Ovary (tissue), 7 donors: ENCODE measurements at regions not wholly inside any gene's neighbourhood (a gene's known extent, or its start where the extent isn't known, plus 50 kb on each side); places are given as distances from the start of the nearest gene placed in this dataset.

Source experiments
- DNase-seq, 5 donors: peaks; one replicate each; pipeline ENCODE4 v3.0.0-alpha.2; 2019 to 2020
- H3K27ac ChIP-seq, 2 donors: fragments of 200-600 bp; one replicate each; pipeline versions ENCODE4 v1.5.1 to v1.8.0; 2019 to 2022
- H3K27me3 ChIP-seq: fragments of 200-600 bp; one replicate; pipeline ENCODE4 v1.8.0; 2022
- H3K36me3 ChIP-seq: fragments of 200-600 bp; sonication (generic); one replicate; pipeline ENCODE4 v1.5.1; 2019
- H3K4me1 ChIP-seq: one replicate; pipeline ENCODE4 v1.8.1; 2013; ENCODE audit warnings: mild to moderate bottlenecking, moderate library complexity; ENCODE audit not compliant: insufficient read depth
- H3K4me3 ChIP-seq: fragments of 200-600 bp; sonication (generic); one replicate; pipeline ENCODE4 v1.5.1; 2017
- H3K9me3 ChIP-seq, 2 donors: fragments of 200-600 bp in 1 of 2; sonication (generic) in 1 of 2; one replicate each; pipeline versions ENCODE4 v1.5.1 to v1.8.1; 2013 to 2019; ENCODE audit warnings: mild to moderate bottlenecking in 1 of 2, moderate library complexity in 1 of 2
- CTCF ChIP-seq, 3 donors: fragments of 450-650 bp in 2 of 3; fragments of 200-600 bp in 1 of 3; IDR thresholded peaks; one replicate each; pipeline versions ENCODE4 v1.5.1 to v1.8.0; 2016 to 2022; ENCODE audit warnings: antibody characterized with exemption in 3 of 3, mild to moderate bottlenecking in 1 of 3
- EP300 ChIP-seq: sonication (generic); formaldehyde crosslinking; IDR thresholded peaks from one replicate; pipeline ENCODE4 v1.6.1; 2017; ENCODE audit warnings: antibody characterized with exemption
- POLR2A ChIP-seq: fragments of 450-650 bp; IDR thresholded peaks from one replicate; pipeline ENCODE4 v1.6.1; 2017; ENCODE audit warnings: antibody characterized with exemption, mild to moderate bottlenecking, moderate library complexity
- WGBS, 3 donors: extraction: QIAGEN DNeasy Blood & Tissue Kit in 1 of 3; methylation state at CpG; one replicate each; pipeline versions ENCODE4 v1.1.5 to v1.1.7; 2013 to 2017; 5-methylcytosine and 5-hydroxymethylcytosine counted together
- intact Hi-C, 4 donors: fragments of 100-400 bp; cut with DNase I; formaldehyde crosslinking; loops; one replicate each; pipeline versions ENCODE4 v1.11.0 to v1.15.1; 2022 to 2023
- donor health status: DM: no; HTN: no; CAD: no; lungs with moderate emphysema.
- donor health status: DM: no; HTN: no; CAD: no.
- donor health status: Bipolar disorder and iron deficiency.
- donor health status: DM: no; HTN: no; CAD: no.
- donor health status: DM: yes; HTN: yes; CAD: no.

- H3K27me3 ChIP-seq: no peaks in the 10 kb centered on the region
- no peaks in the 10 kb centered on the region for H3K4me1 ChIP-seq
- no peak for DNase-seq
- H3K27ac ChIP-seq: no peak overlapping the region
- H3K9me3 ChIP-seq: no peaks in the 10 kb centered on the region
- intact Hi-C loops: no loop called here
- no peak for TF ChIP-seq CTCF (IDR thresholded peaks at IDR 0.05)
- TF ChIP-seq EP300: no peak
- no peak for TF ChIP-seq POLR2A
- no peaks in the 10 kb centered on the region for H3K36me3 ChIP-seq
- H3K4me3 ChIP-seq: no peak overlapping the region
Observed at GRCh38 chr2:193966590-193966989, 1690.4 kb upstream of the SLC39A10 start.

- no peak for TF ChIP-seq CTCF (IDR thresholded peaks at IDR 0.05)
- TF ChIP-seq POLR2A: no peak
- no peak for TF ChIP-seq EP300
- Histone ChIP-seq H3K27me3 (no peaks in the 10 kb centered on the region), H3K9me3 (no peaks in the 10 kb centered on the region), H3K4me3 (no peak overlapping the region), H3K4me1 (no peaks in the 10 kb centered on the region), H3K27ac (no peak overlapping the region), H3K36me3 (no peaks in the 10 kb centered on the region)
- WGBS, 3 donors: 73 to 77% (median 75%) methylated on average over 4 of the region's 4 CpGs
- intact Hi-C loops: no loop called here
- no peak for DNase-seq
Observed at GRCh38 chr2:193965263-193965662, 1691.8 kb upstream of the SLC39A10 start.

GRCh38 chr2:193963472-193964119 lies 1693.4 kb upstream of the SLC39A10 start:
- no peak overlapping the region for H3K27ac ChIP-seq
- no peaks in the 10 kb centered on the region for H3K27me3 ChIP-seq
- no peaks in the 10 kb centered on the region for H3K9me3 ChIP-seq
- no peaks in the 10 kb centered on the region for H3K36me3 ChIP-seq
- H3K4me1 ChIP-seq: no peaks in the 10 kb centered on the region
- 41 to 51% (median 45%) methylated on average over 4 of the region's 4 CpGs for WGBS, 3 donors
- no peak overlapping the region for H3K4me3 ChIP-seq
- TF ChIP-seq EP300 (no peak), CTCF (IDR thresholded peaks at IDR 0.05) (no peak), POLR2A (no peak)
- DNase-seq: no peak
- intact Hi-C loops: no loop called here

- WGBS, 3 donors: 66 to 80% (median 75%) methylated on average over 1 of the region's 1 CpG
- intact Hi-C loops: no loop called here
- TF ChIP-seq CTCF (IDR thresholded peaks at IDR 0.05) (no peak), POLR2A (no peak), EP300 (no peak)
- no peaks in the 10 kb centered on the region for H3K4me1 ChIP-seq
- H3K9me3 ChIP-seq: no peaks in the 10 kb centered on the region
- no peak overlapping the region for H3K27ac ChIP-seq
- no peak for DNase-seq
- no peak overlapping the region for H3K4me3 ChIP-seq
- H3K36me3 ChIP-seq: no peaks in the 10 kb centered on the region
- H3K27me3 ChIP-seq: no peaks in the 10 kb centered on the region
Observed at GRCh38 chr2:193946806-193947205, 1710.2 kb upstream of the SLC39A10 start.
